ENCODE measurements at regions not wholly inside any gene's neighbourhood (a gene's known extent, or its start where the extent isn't known, plus 50 kb on each side); places are given as distances from the start of the nearest gene placed in this dataset.

- DNase-seq (ENCODE audit: low read depth, low spot score): no peak
These were observed 963.3 kb upstream of the GJE1 start for GRCh38 chr6:141169419-141169818.

GRCh38 chr6:141167945-141168344, 964.8 kb upstream of the GJE1 start:
- no peak for DNase-seq (ENCODE audit: low read depth, low spot score)

- no peak for DNase-seq (ENCODE audit: low read depth, low spot score)
These were observed 967.6 kb upstream of the GJE1 start for GRCh38 chr6:141165002-141165665.

GRCh38 chr6:141164042-141164743, 968.5 kb upstream of the GJE1 start:
- DNase-seq (ENCODE audit: low read depth, low spot score): no peak

GRCh38 chr6:141163107-141163506, 969.6 kb upstream of the GJE1 start:
- DNase-seq (ENCODE audit: low read depth, low spot score): no peak

GRCh38 chr6:141158740-141159139, 974.0 kb upstream of the GJE1 start:
- no peak for DNase-seq (ENCODE audit: low read depth, low spot score)

- DNase-seq (ENCODE audit: low read depth, low spot score): no peak
These were observed 979.2 kb upstream of the GJE1 start for GRCh38 chr6:141153563-141153962.

GRCh38 chr6:141152951-141153350, 979.8 kb upstream of the GJE1 start:
- DNase-seq (ENCODE audit: low read depth, low spot score): no peak

- DNase-seq (ENCODE audit: low read depth, low spot score): no peak
These were observed 980.9 kb upstream of the GJE1 start for GRCh38 chr6:141151710-141152417.

- DNase-seq (ENCODE audit: low read depth, low spot score): no peak
These were observed 990.9 kb upstream of the GJE1 start for GRCh38 chr6:141141870-141142269.

GRCh38 chr6:141140905-141141304, 991.8 kb upstream of the GJE1 start:
- no peak for DNase-seq (ENCODE audit: low read depth, low spot score)

GRCh38 chr6:141139461-141139860, 993.3 kb upstream of the GJE1 start:
- no peak for DNase-seq (ENCODE audit: low read depth, low spot score)

- DNase-seq (ENCODE audit: low read depth, low spot score): no peak
These were observed 998.0 kb upstream of the GJE1 start for GRCh38 chr6:141134723-141135122.

- DNase-seq (ENCODE audit: low read depth, low spot score): no peak
These were observed 998.9 kb upstream of the GJE1 start for GRCh38 chr6:141133836-141134235.

- no peak for DNase-seq (ENCODE audit: low read depth, low spot score)
These were observed 999.4 kb upstream of the GJE1 start for GRCh38 chr6:141133346-141133745.

- no peak for DNase-seq (ENCODE audit: low read depth, low spot score)
These were observed 1001.1 kb upstream of the GJE1 start for GRCh38 chr6:141131616-141132015.

- no peak for DNase-seq (ENCODE audit: low read depth, low spot score)
These were observed 1009.2 kb upstream of the GJE1 start for GRCh38 chr6:141123497-141123896.

- no peak for DNase-seq (ENCODE audit: low read depth, low spot score)
These were observed 1009.7 kb upstream of the GJE1 start for GRCh38 chr6:141123049-141123448.

GRCh38 chr6:141118991-141119390, 1013.7 kb upstream of the GJE1 start:
- no peak for DNase-seq (ENCODE audit: low read depth, low spot score)

GRCh38 chr6:141117874-141118273, 1014.9 kb upstream of the GJE1 start:
- no peak for DNase-seq (ENCODE audit: low read depth, low spot score)

- DNase-seq (ENCODE audit: low read depth, low spot score): no peak
These were observed 1022.2 kb upstream of the GJE1 start for GRCh38 chr6:141110481-141110880.

- no peak for DNase-seq (ENCODE audit: low read depth, low spot score)
These were observed 1025.0 kb upstream of the GJE1 start for GRCh38 chr6:141107591-141108160.
